Gastroesophageal sphincter (tissue), 3 donors: ENCODE measurements at regions not wholly inside any gene's neighbourhood (a gene's known extent, or its start where the extent isn't known, plus 50 kb on each side); places are given as distances from the start of the nearest gene placed in this dataset.

ENCODE experiments used
- POLR2AphosphoS5 ChIP-seq: sonication (generic); formaldehyde crosslinking; IDR thresholded peaks from one replicate; pipeline ENCODE4 v1.6.1; 2017; ENCODE audit warnings: antibody characterized with exemption
- TF ChIP-seq, protein P1 (sequence below), 4 experiments: fragments of 200-600 bp in 2 of 4; fragments of 450-650 bp in 2 of 4; sonication (generic) in 1 of 4; IDR thresholded peaks; one replicate each; pipeline ENCODE4 v1.5.1; 2017 to 2019; ENCODE audit warnings: antibody characterized with exemption in 4 of 4, mild to moderate bottlenecking in 2 of 4, moderate library complexity in 2 of 4

- TF ChIP-seq, protein P1, sequence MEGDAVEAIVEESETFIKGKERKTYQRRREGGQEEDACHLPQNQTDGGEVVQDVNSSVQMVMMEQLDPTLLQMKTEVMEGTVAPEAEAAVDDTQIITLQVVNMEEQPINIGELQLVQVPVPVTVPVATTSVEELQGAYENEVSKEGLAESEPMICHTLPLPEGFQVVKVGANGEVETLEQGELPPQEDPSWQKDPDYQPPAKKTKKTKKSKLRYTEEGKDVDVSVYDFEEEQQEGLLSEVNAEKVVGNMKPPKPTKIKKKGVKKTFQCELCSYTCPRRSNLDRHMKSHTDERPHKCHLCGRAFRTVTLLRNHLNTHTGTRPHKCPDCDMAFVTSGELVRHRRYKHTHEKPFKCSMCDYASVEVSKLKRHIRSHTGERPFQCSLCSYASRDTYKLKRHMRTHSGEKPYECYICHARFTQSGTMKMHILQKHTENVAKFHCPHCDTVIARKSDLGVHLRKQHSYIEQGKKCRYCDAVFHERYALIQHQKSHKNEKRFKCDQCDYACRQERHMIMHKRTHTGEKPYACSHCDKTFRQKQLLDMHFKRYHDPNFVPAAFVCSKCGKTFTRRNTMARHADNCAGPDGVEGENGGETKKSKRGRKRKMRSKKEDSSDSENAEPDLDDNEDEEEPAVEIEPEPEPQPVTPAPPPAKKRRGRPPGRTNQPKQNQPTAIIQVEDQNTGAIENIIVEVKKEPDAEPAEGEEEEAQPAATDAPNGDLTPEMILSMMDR (IDR thresholded peaks at IDR 0.05), result no peak
- no peak for TF ChIP-seq POLR2AphosphoS5
These were observed 329.3 kb upstream of the PROX1 start for GRCh38 chr1:213658457-213658856.
